Activated T-cell treated with anti-CD3 and anti-CD28 coated beads, Interleukin-2, amount 50 U/mL, for 48 hours (primary cell): ENCODE measurements at regions not wholly inside any gene's neighbourhood (a gene's known extent, or its start where the extent isn't known, plus 50 kb on each side); places are given as distances from the start of the nearest gene placed in this dataset.

ENCODE experiments used
- DNase-seq, 2 experiments: peaks; one replicate each; pipeline ENCODE4 v3.0.0-alpha.2; 2020

GRCh38 chr4:100716416-100716815 lies 198.6 kb upstream of the EMCN start:
- no peak for DNase-seq

GRCh38 chr4:100708776-100709175 lies 191.0 kb upstream of the EMCN start:
- DNase-seq = no peak

- no peak for DNase-seq
Observed at GRCh38 chr4:100707786-100708185, 190.0 kb upstream of the EMCN start.

GRCh38 chr4:100696531-100696930 lies 178.7 kb upstream of the EMCN start:
- no peak for DNase-seq

- DNase-seq = no peak
Observed at GRCh38 chr4:100695871-100696270, 178.0 kb upstream of the EMCN start.

GRCh38 chr4:100695039-100695654 lies 177.3 kb upstream of the EMCN start:
- DNase-seq = no peak

GRCh38 chr4:100694467-100694866 lies 176.6 kb upstream of the EMCN start:
- DNase-seq = no peak

- DNase-seq = no peak
Observed at GRCh38 chr4:100690812-100691211, 173.0 kb upstream of the EMCN start.

GRCh38 chr4:100688368-100688767 lies 170.5 kb upstream of the EMCN start:
- DNase-seq = no peak

- no peak for DNase-seq
Observed at GRCh38 chr4:100682477-100683218, 164.8 kb upstream of the EMCN start.

GRCh38 chr4:100681289-100681688 lies 163.5 kb upstream of the EMCN start:
- no peak for DNase-seq

GRCh38 chr4:100679926-100680325 lies 162.1 kb upstream of the EMCN start:
- no peak for DNase-seq

GRCh38 chr4:100674976-100675375 lies 157.2 kb upstream of the EMCN start:
- DNase-seq = no peak

- no peak for DNase-seq
Observed at GRCh38 chr4:100657187-100657586, 139.4 kb upstream of the EMCN start.

- no peak for DNase-seq
Observed at GRCh38 chr4:100651499-100652175, 133.8 kb upstream of the EMCN start.

- DNase-seq = no peak
Observed at GRCh38 chr4:100649417-100649816, 131.6 kb upstream of the EMCN start.

- no peak for DNase-seq
Observed at GRCh38 chr4:100644150-100644549, 126.3 kb upstream of the EMCN start.

- no peak for DNase-seq
Observed at GRCh38 chr4:100641336-100641735, 123.5 kb upstream of the EMCN start.

GRCh38 chr4:100635899-100636298 lies 118.1 kb upstream of the EMCN start:
- DNase-seq = no peak

- no peak for DNase-seq
Observed at GRCh38 chr4:100633269-100633668, 115.4 kb upstream of the EMCN start.

GRCh38 chr4:100632163-100632562 lies 114.3 kb upstream of the EMCN start:
- no peak for DNase-seq

- no peak for DNase-seq
Observed at GRCh38 chr4:100631281-100631968, 113.6 kb upstream of the EMCN start.

- no peak for DNase-seq
Observed at GRCh38 chr4:100630341-100630740, 112.5 kb upstream of the EMCN start.

GRCh38 chr4:100609810-100610209 lies 92.0 kb upstream of the EMCN start:
- DNase-seq = no peak
